ENCODE measurements at regions not wholly inside any gene's neighbourhood (a gene's known extent, or its start where the extent isn't known, plus 50 kb on each side); places are given as distances from the start of the nearest gene placed in this dataset.

DNA sequence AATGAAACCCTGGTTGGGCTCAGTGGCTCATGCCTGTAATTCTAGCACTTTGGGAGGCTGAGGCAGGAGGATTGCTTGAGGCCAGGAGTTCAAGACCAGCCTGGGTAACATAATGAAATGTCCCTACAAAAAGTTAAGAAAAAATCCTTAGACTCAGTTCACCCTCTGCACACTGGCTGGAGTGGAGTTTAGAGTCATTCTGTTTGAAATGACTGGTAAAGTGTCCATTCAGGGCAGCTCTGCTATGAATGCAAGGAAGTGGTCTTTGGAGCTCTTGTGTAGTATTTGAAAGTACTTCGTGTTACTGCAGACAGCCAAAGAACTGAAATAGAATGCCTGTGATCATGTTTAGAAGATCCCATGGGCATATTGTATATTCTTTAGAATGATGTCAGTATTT is 466.5 kb downstream of the PCNX1 start:
- H3K4me1 ChIP-seq (ENCODE audit: control insufficient read depth, insufficient read depth, low read length) = no peaks in the 10 kb centered on the region
- no peaks in the 10 kb centered on the region for H3K27me3 ChIP-seq (ENCODE audit: control insufficient read depth, insufficient read depth, low read length)
- H3K4me3 ChIP-seq (ENCODE audit: low read depth, low read length) = no peak overlapping the region
- H3K9ac ChIP-seq (ENCODE audit: low read depth, low read length) = no peak overlapping the region
- no peaks in the 10 kb centered on the region for H3K36me3 ChIP-seq (ENCODE audit: control insufficient read depth, insufficient read depth, low read length)
- H3K9me3 ChIP-seq (ENCODE audit: control insufficient read depth, insufficient read depth, low read length) = no peaks in the 10 kb centered on the region

DNA sequence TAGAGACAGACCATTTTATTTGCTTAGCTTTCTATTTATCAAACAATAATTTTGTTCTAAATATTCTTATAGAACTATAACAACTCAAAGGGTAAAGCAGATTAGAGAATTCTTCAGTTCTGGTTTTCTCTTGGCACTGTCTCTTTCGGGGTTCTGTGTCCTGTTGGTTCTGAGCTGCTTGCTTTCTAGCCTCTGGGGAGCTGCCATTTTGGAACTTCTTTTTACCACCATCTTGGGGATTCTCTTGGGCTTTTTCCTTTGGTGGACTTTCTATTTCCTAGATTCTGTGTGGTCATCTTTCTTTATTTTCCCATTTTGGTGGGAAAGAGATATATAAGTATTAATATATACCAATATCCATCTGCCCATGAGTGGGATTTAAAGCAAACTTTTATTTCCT is 467.7 kb downstream of the PCNX1 start:
- no peaks in the 10 kb centered on the region for H3K27me3 ChIP-seq (ENCODE audit: control insufficient read depth, insufficient read depth, low read length)
- no peaks in the 10 kb centered on the region for H3K4me1 ChIP-seq (ENCODE audit: control insufficient read depth, insufficient read depth, low read length)
- no peak overlapping the region for H3K9ac ChIP-seq (ENCODE audit: low read depth, low read length)
- H3K9me3 ChIP-seq (ENCODE audit: control insufficient read depth, insufficient read depth, low read length) = no peaks in the 10 kb centered on the region
- H3K4me3 ChIP-seq (ENCODE audit: low read depth, low read length) = no peak overlapping the region
- H3K36me3 ChIP-seq (ENCODE audit: control insufficient read depth, insufficient read depth, low read length) = no peaks in the 10 kb centered on the region

DNA sequence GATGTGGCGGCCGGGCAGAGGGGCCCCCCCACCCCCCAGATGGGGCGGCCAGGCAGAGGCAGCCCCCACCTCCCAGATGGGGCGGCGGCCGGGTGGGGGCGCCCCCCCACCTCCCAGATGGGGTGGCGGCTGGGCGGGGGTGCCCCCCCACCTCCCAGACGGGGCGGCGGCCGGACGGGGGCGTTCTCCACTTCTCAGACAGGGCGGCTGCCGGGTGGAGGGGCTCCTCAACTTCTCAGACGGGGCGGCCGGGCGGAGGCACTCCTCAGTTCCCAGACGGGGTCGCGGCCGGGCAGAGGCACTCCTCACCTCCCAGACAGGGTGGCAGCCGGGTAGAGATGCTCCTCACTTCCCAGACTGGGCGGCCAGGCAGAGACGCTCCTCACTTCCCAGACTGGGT is 469.8 kb downstream of the PCNX1 start:
- H3K9me3 ChIP-seq (ENCODE audit: control insufficient read depth, insufficient read depth, low read length) = no peaks in the 10 kb centered on the region
- H3K4me3 ChIP-seq (ENCODE audit: low read depth, low read length) = no peak overlapping the region
- H3K9ac ChIP-seq (ENCODE audit: low read depth, low read length) = no peak overlapping the region
- H3K36me3 ChIP-seq (ENCODE audit: control insufficient read depth, insufficient read depth, low read length) = no peaks in the 10 kb centered on the region
- H3K4me1 ChIP-seq (ENCODE audit: control insufficient read depth, insufficient read depth, low read length) = no peaks in the 10 kb centered on the region
- H3K27me3 ChIP-seq (ENCODE audit: control insufficient read depth, insufficient read depth, low read length) = no peaks in the 10 kb centered on the region

DNA sequence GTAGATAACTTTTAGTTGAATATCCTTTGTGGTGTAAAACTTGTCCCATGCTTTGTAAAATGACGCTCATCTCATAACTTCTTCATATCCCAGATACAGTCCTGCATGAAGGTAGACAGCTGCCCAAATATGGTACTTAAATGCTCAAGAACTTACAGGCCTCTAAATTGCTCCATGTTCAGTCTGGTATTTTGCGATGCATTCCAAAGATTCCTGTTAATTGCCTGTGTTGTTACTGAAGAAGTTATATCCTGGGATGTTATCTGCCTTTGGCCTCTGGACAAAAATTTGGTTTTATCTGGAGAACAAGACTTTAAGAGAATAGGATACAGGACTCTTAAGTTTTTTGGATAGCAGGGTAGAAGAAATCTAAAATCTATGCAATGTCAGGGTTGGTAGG is 473.0 kb downstream of the PCNX1 start:
- H3K4me3 ChIP-seq (ENCODE audit: low read depth, low read length) = no peak overlapping the region
- H3K9ac ChIP-seq (ENCODE audit: low read depth, low read length) = no peak overlapping the region
- H3K9me3 ChIP-seq (ENCODE audit: control insufficient read depth, insufficient read depth, low read length) = no peaks in the 10 kb centered on the region
- H3K4me1 ChIP-seq (ENCODE audit: control insufficient read depth, insufficient read depth, low read length) = peaks cover 3% of the 10 kb centered on the region
- no peaks in the 10 kb centered on the region for H3K27me3 ChIP-seq (ENCODE audit: control insufficient read depth, insufficient read depth, low read length)
- no peaks in the 10 kb centered on the region for H3K36me3 ChIP-seq (ENCODE audit: control insufficient read depth, insufficient read depth, low read length)

DNA sequence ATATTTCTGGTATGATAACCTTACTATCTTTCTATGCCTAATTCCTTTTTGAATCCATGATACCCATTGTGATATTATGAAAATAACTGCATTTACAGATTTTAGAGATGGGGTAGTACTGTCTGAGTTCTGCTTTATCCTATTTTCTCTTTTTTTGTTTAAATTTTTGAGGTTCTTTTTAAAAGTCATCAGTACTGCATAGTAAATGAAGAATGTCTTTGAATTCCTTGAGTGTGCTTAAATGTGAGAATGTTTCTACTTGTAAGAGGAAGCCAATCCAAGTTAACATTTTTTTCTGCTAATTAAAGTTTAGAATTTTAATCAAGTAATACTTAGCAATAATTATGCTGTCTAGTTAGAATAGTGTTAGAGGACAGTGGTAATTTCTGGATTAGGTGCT is 474.6 kb downstream of the PCNX1 start:
- H3K9me3 ChIP-seq (ENCODE audit: control insufficient read depth, insufficient read depth, low read length) = no peaks in the 10 kb centered on the region

DNA sequence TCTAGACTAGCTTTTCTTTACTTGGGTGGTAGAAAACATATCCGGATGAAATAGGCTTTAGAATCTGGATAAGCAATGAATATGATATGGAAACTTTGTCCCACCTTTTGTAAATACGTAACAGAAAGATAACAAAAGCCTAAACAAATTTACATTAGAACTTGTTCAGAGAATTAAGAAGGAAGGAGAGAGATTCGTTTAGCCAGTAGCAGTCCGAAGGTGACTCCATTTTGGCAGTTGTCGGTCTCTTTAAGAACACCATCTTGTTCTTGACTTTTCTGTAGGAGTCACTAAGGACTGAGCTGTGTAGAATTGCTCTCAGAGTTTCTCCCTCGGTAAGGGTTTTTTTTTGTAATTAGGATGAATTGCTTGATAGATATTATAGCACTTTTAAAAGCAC is 475.1 kb downstream of the PCNX1 start:
- Histone ChIP-seq H3K9ac (ENCODE audit: low read depth, low read length) (no peak overlapping the region), H3K4me1 (ENCODE audit: control insufficient read depth, insufficient read depth, low read length) (peaks cover 3% of the 10 kb centered on the region), H3K4me3 (ENCODE audit: low read depth, low read length) (no peak overlapping the region), H3K9me3 (ENCODE audit: control insufficient read depth, insufficient read depth, low read length) (no peaks in the 10 kb centered on the region), H3K36me3 (ENCODE audit: control insufficient read depth, insufficient read depth, low read length) (no peaks in the 10 kb centered on the region), H3K27me3 (ENCODE audit: control insufficient read depth, insufficient read depth, low read length) (no peaks in the 10 kb centered on the region)

More for the DNA sequence above, 474.6 kb downstream of the PCNX1 start:
- Histone ChIP-seq H3K4me3 (ENCODE audit: low read depth, low read length) (no peak overlapping the region), H3K4me1 (ENCODE audit: control insufficient read depth, insufficient read depth, low read length) (peaks cover 3% of the 10 kb centered on the region), H3K36me3 (ENCODE audit: control insufficient read depth, insufficient read depth, low read length) (no peaks in the 10 kb centered on the region), H3K9ac (ENCODE audit: low read depth, low read length) (no peak overlapping the region), H3K27me3 (ENCODE audit: control insufficient read depth, insufficient read depth, low read length) (no peaks in the 10 kb centered on the region)

DNA sequence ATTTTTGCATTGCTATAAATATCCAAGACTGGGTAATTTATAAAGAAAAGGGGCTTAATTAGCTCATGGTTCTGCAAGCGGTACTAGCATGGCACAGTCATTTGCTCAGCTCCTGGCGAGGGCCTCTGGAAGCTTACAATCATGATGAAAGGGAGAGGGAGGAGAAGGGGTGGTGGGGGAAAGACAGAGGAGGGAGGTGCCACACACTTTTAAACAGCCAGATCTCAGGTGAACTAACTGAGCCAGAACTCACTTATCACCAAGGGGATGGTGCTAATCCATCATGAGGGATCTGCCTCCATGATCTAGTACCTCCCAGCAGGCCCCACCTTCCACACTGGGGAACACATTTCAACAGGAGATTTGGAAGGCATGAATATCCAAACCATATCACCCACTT is 476.3 kb downstream of the PCNX1 start:
- Histone ChIP-seq H3K4me1 (ENCODE audit: control insufficient read depth, insufficient read depth, low read length) (peaks cover 3% of the 10 kb centered on the region), H3K9me3 (ENCODE audit: control insufficient read depth, insufficient read depth, low read length) (no peaks in the 10 kb centered on the region)

DNA sequence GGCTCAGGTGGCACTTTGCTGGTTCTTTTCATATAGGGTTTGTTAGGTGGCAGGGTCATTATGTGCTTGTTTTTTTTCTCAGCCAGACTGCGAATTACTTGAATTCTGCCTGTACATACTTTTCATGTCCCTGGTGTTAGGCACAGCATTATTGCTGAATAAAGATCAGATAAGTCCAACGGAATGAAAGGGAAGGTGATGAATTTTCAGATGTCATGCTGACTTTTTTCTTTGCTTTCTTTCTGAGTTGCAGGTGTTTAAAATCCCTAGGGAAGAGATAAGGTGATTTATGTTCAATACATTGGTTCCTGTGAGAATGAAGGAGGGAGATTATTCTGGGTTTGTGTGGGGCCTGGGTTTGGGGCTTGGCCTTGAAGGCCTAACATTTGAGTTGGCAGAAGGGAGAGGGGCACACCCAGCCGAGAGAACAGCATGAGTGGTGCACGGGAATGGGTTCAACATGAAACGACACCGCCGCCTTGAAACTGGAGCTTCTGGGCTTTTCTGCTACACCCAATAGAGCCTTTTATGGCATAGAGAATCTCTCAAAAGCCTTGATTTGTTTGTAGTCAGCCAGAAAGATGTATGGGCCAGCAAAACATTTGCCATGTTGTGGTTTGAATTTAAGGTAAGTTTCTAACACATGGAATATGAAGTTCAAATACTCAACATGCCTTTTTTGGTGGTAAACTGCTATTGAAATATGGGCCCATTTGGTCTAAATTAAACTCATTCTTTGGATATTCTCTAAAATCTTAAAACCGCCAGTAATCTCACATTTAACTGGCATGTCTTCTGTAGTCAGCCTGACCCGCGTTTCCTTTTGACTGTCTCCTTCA is 477.0 kb downstream of the PCNX1 start:
- peaks cover 3% of the 10 kb centered on the region for H3K4me1 ChIP-seq (ENCODE audit: control insufficient read depth, insufficient read depth, low read length)
- H3K27me3 ChIP-seq (ENCODE audit: control insufficient read depth, insufficient read depth, low read length) = no peaks in the 10 kb centered on the region
- H3K9me3 ChIP-seq (ENCODE audit: control insufficient read depth, insufficient read depth, low read length) = no peaks in the 10 kb centered on the region
- no peak overlapping the region for H3K4me3 ChIP-seq (ENCODE audit: low read depth, low read length)
- no peaks in the 10 kb centered on the region for H3K36me3 ChIP-seq (ENCODE audit: control insufficient read depth, insufficient read depth, low read length)
- no peak overlapping the region for H3K9ac ChIP-seq (ENCODE audit: low read depth, low read length)

More for the DNA sequence above, 476.3 kb downstream of the PCNX1 start:
- H3K36me3 ChIP-seq (ENCODE audit: control insufficient read depth, insufficient read depth, low read length) = no peaks in the 10 kb centered on the region
- H3K9ac ChIP-seq (ENCODE audit: low read depth, low read length) = no peak overlapping the region
- no peak overlapping the region for H3K4me3 ChIP-seq (ENCODE audit: low read depth, low read length)
- no peaks in the 10 kb centered on the region for H3K27me3 ChIP-seq (ENCODE audit: control insufficient read depth, insufficient read depth, low read length)

DNA sequence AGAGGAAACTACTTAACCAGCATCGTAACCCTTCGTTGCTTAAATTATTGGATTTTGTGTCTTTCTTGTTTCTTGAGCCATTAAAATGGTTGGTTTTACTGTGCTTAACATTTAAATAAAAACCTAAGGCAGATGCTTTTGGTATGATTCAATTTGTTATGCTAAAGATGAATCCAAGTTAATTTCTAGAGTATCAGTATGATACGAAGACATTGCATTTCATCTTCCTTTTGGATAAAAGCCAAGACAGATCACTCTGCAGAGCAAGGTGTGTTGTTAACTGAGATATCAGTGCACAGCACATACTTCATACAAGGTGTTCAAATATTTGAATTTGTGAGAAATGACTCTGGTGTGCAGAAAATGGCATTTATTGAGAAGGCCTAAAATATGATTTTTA is 480.5 kb downstream of the PCNX1 start:
- Histone ChIP-seq H3K9me3 (ENCODE audit: control insufficient read depth, insufficient read depth, low read length) (no peaks in the 10 kb centered on the region), H3K27me3 (ENCODE audit: control insufficient read depth, insufficient read depth, low read length) (no peaks in the 10 kb centered on the region), H3K36me3 (ENCODE audit: control insufficient read depth, insufficient read depth, low read length) (no peaks in the 10 kb centered on the region), H3K4me3 (ENCODE audit: low read depth, low read length) (no peak overlapping the region), H3K4me1 (ENCODE audit: control insufficient read depth, insufficient read depth, low read length) (peaks cover 3% of the 10 kb centered on the region), H3K9ac (ENCODE audit: low read depth, low read length) (no peak overlapping the region)

DNA sequence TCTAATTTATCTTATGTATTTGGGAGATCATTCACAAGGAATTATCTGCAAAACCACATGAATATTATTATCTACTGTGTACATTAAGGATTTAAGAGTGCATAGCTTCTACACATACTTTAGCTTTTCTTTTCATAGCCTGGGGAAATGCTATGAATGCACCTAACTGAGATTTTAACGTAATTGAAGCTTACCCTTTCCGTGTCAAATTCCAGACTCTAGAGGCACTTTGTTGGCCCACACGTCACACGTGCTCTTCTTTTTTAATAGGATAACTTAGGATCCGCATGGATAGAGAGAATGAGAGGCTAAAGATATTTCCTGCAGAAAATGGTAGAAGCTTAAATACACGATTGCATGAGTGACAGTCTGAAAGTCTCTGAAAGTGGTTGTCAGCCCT is 481.1 kb downstream of the PCNX1 start:
- Histone ChIP-seq H3K9me3 (ENCODE audit: control insufficient read depth, insufficient read depth, low read length) (no peaks in the 10 kb centered on the region), H3K4me3 (ENCODE audit: low read depth, low read length) (no peak overlapping the region), H3K36me3 (ENCODE audit: control insufficient read depth, insufficient read depth, low read length) (no peaks in the 10 kb centered on the region), H3K9ac (ENCODE audit: low read depth, low read length) (no peak overlapping the region), H3K4me1 (ENCODE audit: control insufficient read depth, insufficient read depth, low read length) (peaks cover 3% of the 10 kb centered on the region), H3K27me3 (ENCODE audit: control insufficient read depth, insufficient read depth, low read length) (no peaks in the 10 kb centered on the region)

DNA sequence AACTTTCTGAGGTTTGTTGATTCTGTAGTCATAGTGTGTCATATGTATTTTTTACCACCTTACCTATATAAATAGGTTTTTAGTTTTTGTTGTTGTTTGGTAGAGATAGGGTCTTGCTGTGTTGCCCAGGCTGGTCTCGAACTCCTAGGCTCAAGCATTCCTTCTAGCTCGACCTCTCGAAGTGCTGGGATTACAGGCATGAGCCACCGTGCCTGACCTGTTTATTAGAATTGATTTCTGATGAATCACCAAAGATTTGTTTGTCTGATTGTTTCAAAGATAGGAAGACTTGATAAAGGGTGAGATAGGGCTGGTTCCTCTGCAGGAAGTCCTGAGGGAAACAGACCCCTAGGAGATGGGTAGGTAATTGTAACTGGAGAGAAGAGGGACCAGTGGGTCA is 481.6 kb downstream of the PCNX1 start:
- no peaks in the 10 kb centered on the region for H3K27me3 ChIP-seq (ENCODE audit: control insufficient read depth, insufficient read depth, low read length)
- peaks cover 3% of the 10 kb centered on the region for H3K4me1 ChIP-seq (ENCODE audit: control insufficient read depth, insufficient read depth, low read length)
- H3K9ac ChIP-seq (ENCODE audit: low read depth, low read length) = no peak overlapping the region
- no peaks in the 10 kb centered on the region for H3K36me3 ChIP-seq (ENCODE audit: control insufficient read depth, insufficient read depth, low read length)
- H3K4me3 ChIP-seq (ENCODE audit: low read depth, low read length) = no peak overlapping the region
- no peaks in the 10 kb centered on the region for H3K9me3 ChIP-seq (ENCODE audit: control insufficient read depth, insufficient read depth, low read length)

DNA sequence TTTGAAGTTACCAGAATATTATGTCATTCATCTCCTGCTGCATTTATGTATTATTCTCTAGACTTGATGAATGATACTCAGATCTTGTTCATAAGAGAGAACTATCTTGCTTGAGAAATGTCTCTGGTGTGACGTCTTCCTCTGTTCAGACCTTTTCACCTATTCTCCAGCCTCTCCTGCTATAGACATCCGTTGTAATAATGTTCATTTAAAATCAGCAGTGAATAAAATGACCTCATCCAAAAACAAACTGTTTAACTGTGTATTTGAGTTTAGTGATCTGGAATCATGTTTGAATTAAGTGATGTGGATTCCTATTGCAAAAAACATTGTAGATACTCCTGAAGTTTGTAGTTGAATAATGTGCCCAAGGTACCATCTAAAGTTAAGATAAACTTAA is 487.1 kb downstream of the PCNX1 start:
- Histone ChIP-seq H3K9ac (ENCODE audit: low read depth, low read length) (no peak overlapping the region), H3K4me3 (ENCODE audit: low read depth, low read length) (no peak overlapping the region), H3K4me1 (ENCODE audit: control insufficient read depth, insufficient read depth, low read length) (no peaks in the 10 kb centered on the region), H3K9me3 (ENCODE audit: control insufficient read depth, insufficient read depth, low read length) (no peaks in the 10 kb centered on the region), H3K27me3 (ENCODE audit: control insufficient read depth, insufficient read depth, low read length) (no peaks in the 10 kb centered on the region), H3K36me3 (ENCODE audit: control insufficient read depth, insufficient read depth, low read length) (no peaks in the 10 kb centered on the region)
